Pancreas (tissue), 10 donors: ENCODE measurements at regions not wholly inside any gene's neighbourhood (a gene's known extent, or its start where the extent isn't known, plus 50 kb on each side); places are given as distances from the start of the nearest gene placed in this dataset.
"Not testable (repeated sequence)": the region's sequence is repeated elsewhere in the genome, so short reads cannot be mapped to it uniquely, and the experiment has no call there.

Experiments
- ATAC-seq, 4 donors: fragments of 200-7000 bp; cut with Tn5 transposase; one replicate each; pipeline versions ENCODE4 v1.8.0 to v1.9.1; 2020; ENCODE audit warnings: mild to moderate bottlenecking in 4 of 4, moderate library complexity in 4 of 4
- DNase-seq, 6 donors: peaks; one replicate each; pipeline ENCODE4 v3.0.0-alpha.2; 2020
- FAIRE-seq: peaks from 2 replicates; lab custom pipeline; 2012; peaks lifted over from hg19 to GRCh38; lab: Jason Lieb, UNC
- H3K27ac ChIP-seq, 4 donors: fragments of 200-600 bp; sonication (generic); 1 replicate in 3 of 4; 2 replicates in 1 of 4; pipeline versions ENCODE4 v1.5.0 to v1.8.0; 2020
- H3K27me3 ChIP-seq, 4 donors: fragments of 200-600 bp; one replicate each; pipeline ENCODE4 v1.8.0; 2021
- H3K36me3 ChIP-seq, 3 donors: fragments of 200-600 bp; sonication (generic) in 1 of 3; one replicate each; pipeline versions ENCODE4 v1.5.0 to v1.8.0; 2020 to 2021
- H3K4me1 ChIP-seq, 3 donors: fragments of 200-600 bp; one replicate each; pipeline ENCODE4 v1.8.0; 2021
- H3K4me3 ChIP-seq, 4 donors: fragments of 200-600 bp; sonication (generic) in 2 of 4; one replicate each; pipeline versions ENCODE4 v1.5.0 to v1.8.0; 2020 to 2021
- H3K9me3 ChIP-seq, 4 donors: fragments of 200-600 bp; one replicate each; pipeline ENCODE4 v1.8.0; 2021
- CTCF ChIP-seq, 4 donors: fragments of 200-600 bp; sonication (generic) in 3 of 4; IDR thresholded peaks; one replicate each; pipeline versions ENCODE4 v1.5.0 to v1.8.0; 2021; ENCODE audit warnings: antibody characterized with exemption in 4 of 4
- WGBS, 2 donors: extraction: QIAGEN DNeasy Blood & Tissue Kit; methylation state at CpG; one replicate each; pipeline ENCODE4 v1.1.7; 2013; 5-methylcytosine and 5-hydroxymethylcytosine counted together
- intact Hi-C, 3 donors: fragments of 100-400 bp; cut with DNase I; formaldehyde crosslinking; loops; one replicate each; pipeline versions ENCODE4 v1.11.1 to v1.14.2; 2022
- donor health status: healthy with polysubstance abuse.
- donor health status: DM: no; HTN: no; CAD: no; lungs with moderate emphysema.
- donor health status: DM: no; HTN: no; CAD: no.
- donor health status: control.
- donor health status: control.
- donor health status: Bipolar disorder and iron deficiency.
- donor health status: DM: yes; HTN: yes; CAD: no.
- donor health status: DM: no; HTN: no; CAD: no.
- donor health status: DM: no; HTN: no; CAD: no.
- donor health status: DM: yes; HTN: yes; CAD: no.

- DNase-seq = no peak
- Histone ChIP-seq H3K4me3 (no peak overlapping the region), H3K4me1 (no peaks in the 10 kb centered on the region), H3K27me3 (no peaks in the 10 kb centered on the region), H3K36me3 (no peaks in the 10 kb centered on the region), H3K9me3 (no peaks in the 10 kb centered on the region), H3K27ac (no peak overlapping the region)
- ATAC-seq = peak in 1 of 4 donors; percentile 84
- FAIRE-seq = no peak
- TF ChIP-seq CTCF (IDR thresholded peaks at IDR 0.05) = no peak
- intact Hi-C loops = no loop called here
- 41 to 45% methylated on average over 8 of the region's 8 CpGs for WGBS, 2 donors
These were observed 931.4 kb downstream of the QKI start for GRCh38 chr6:164345806-164346496.

- Histone ChIP-seq H3K9me3 (no peaks in the 10 kb centered on the region), H3K27me3 (no peaks in the 10 kb centered on the region), H3K4me1 (no peaks in the 10 kb centered on the region), H3K27ac (no peak overlapping the region), H3K4me3 (no peak overlapping the region), H3K36me3 (no peaks in the 10 kb centered on the region)
- 45 to 55% methylated on average over 3 of the region's 3 CpGs for WGBS, 2 donors
- DNase-seq (no peak), FAIRE-seq (no peak), ATAC-seq (peak in 1 of 4 donors; percentile 42)
- no peak for TF ChIP-seq CTCF (IDR thresholded peaks at IDR 0.05)
- intact Hi-C loops = no loop called here
These were observed 930.8 kb downstream of the QKI start for GRCh38 chr6:164345327-164345726.

- TF ChIP-seq CTCF (IDR thresholded peaks at IDR 0.05) = no peak
- ATAC-seq (peak in 2 of 4 donors; percentile 40 to 56), DNase-seq (no peak), FAIRE-seq (no peak)
- no peaks in the 10 kb centered on the region for H3K27me3 ChIP-seq
- H3K36me3 ChIP-seq = no peaks in the 10 kb centered on the region
- no peak overlapping the region for H3K27ac ChIP-seq
- 59 to 61% methylated on average over 7 of the region's 7 CpGs for WGBS, 2 donors
- no peak overlapping the region for H3K4me3 ChIP-seq
- H3K4me1 ChIP-seq = no peaks in the 10 kb centered on the region
- H3K9me3 ChIP-seq = no peaks in the 10 kb centered on the region
- intact Hi-C loops = no loop called here
These were observed 930.3 kb downstream of the QKI start for GRCh38 chr6:164344801-164345291.

GRCh38 chr6:164339442-164339841 lies 924.9 kb downstream of the QKI start:
- DNase-seq, H3K4me1 ChIP-seq, H3K36me3 ChIP-seq, intact Hi-C loops, FAIRE-seq, ATAC-seq, H3K9me3 ChIP-seq, H3K27ac ChIP-seq, H3K4me3 ChIP-seq, H3K27me3 ChIP-seq: not testable (repeated sequence)
- 43 to 44% methylated on average over 4 of the region's 4 CpGs for WGBS, 2 donors

- FAIRE-seq = no peak
- WGBS, 2 donors = 63 to 71% methylated on average over 4 of the region's 4 CpGs
- intact Hi-C loops = no loop called here
- no peak for TF ChIP-seq CTCF (IDR thresholded peaks at IDR 0.05)
- no peak overlapping the region for H3K27ac ChIP-seq
- H3K36me3 ChIP-seq = no peaks in the 10 kb centered on the region
- H3K4me1 ChIP-seq = no peaks in the 10 kb centered on the region
- no peaks in the 10 kb centered on the region for H3K27me3 ChIP-seq
- no peak for ATAC-seq
- H3K9me3 ChIP-seq = no peaks in the 10 kb centered on the region
- no peak overlapping the region for H3K4me3 ChIP-seq
- DNase-seq = no peak
These were observed 923.4 kb downstream of the QKI start for GRCh38 chr6:164337925-164338397.
